HEK293 (cell line): ENCODE measurements at regions not wholly inside any gene's neighbourhood (a gene's known extent, or its start where the extent isn't known, plus 50 kb on each side); places are given as distances from the start of the nearest gene placed in this dataset.

Source experiments
- CTCF ChIA-PET: fragments of 350-600 bp; formaldehyde crosslinking; extraction: SDS; loops from one replicate; lab custom pipeline; 2021; ENCODE audit warnings: antibody characterized with exemption; lab: Yijun Ruan, JAX
- POLR2A ChIA-PET: fragments of 300-600 bp; formaldehyde crosslinking; extraction: SDS; loops from one replicate; lab custom pipeline; 2020; ENCODE audit warnings: antibody characterized with exemption, inconsistent platforms; lab: Yijun Ruan, JAX
- H3K27ac ChIP-seq: fragments of 200-500 bp; sonication (Bioruptor generic); 2 replicates; pipeline ENCODE4 v1.5.1; 2014; ENCODE audit warnings: low read depth, low read length, control low read depth, inconsistent platforms; ENCODE audit errors: extremely low read depth
- H3K36me3 ChIP-seq, 2 experiments: fragments of 200-500 bp in 1 of 2; sonication (Bioruptor generic) in 1 of 2; 1 replicate in 1 of 2; 2 replicates in 1 of 2; pipeline ENCODE4 v1.5.1; 2014 to 2017; ENCODE audit warnings: inconsistent platforms in 2 of 2, low read length in 2 of 2; ENCODE audit not compliant: control insufficient read depth in 2 of 2, insufficient read depth in 1 of 2
- H3K4me1 ChIP-seq: fragments of 200-500 bp; sonication (Bioruptor generic); 2 replicates; pipeline ENCODE4 v1.5.1; 2014; ENCODE audit warnings: mild to moderate bottlenecking, low read length, inconsistent platforms; ENCODE audit not compliant: control insufficient read depth, insufficient read depth
- H3K4me3 ChIP-seq: 2 replicates; pipeline ENCODE4 v1.5.1; 2011; ENCODE audit warnings: low read depth, mild to moderate bottlenecking, control low read depth, low read length, moderate library complexity
- H3K9me3 ChIP-seq: fragments of 200-500 bp; sonication (Bioruptor generic); 2 replicates; pipeline ENCODE4 v1.5.1; 2014; ENCODE audit warnings: low read depth, low read length, inconsistent platforms; ENCODE audit not compliant: control insufficient read depth, insufficient read depth
- PRDM4 ChIP-seq: fragments of 450-650 bp; formaldehyde crosslinking; IDR thresholded peaks from 2 replicates; pipeline ENCODE4 v1.5.1; 2017; ENCODE audit warnings: missing biosample characterization, missing genetic modification characterization
- REST ChIP-seq: fragments of 450-650 bp; formaldehyde crosslinking; IDR thresholded peaks from 2 replicates; pipeline ENCODE4 v1.5.1; 2016; ENCODE audit warnings: missing biosample characterization, missing genetic modification characterization
- TRIM28 ChIP-seq: IDR thresholded peaks from 2 replicates; pipeline ENCODE4 v1.6.1; 2011; ENCODE audit warnings: low read length, control low read depth, borderline replicate concordance
- ZBTB1 ChIP-seq: fragments of 450-650 bp; formaldehyde crosslinking; IDR thresholded peaks from 2 replicates; pipeline ENCODE4 v1.5.1; 2016; ENCODE audit warnings: missing biosample characterization, missing genetic modification characterization
- ZBTB48 ChIP-seq: fragments of 450-650 bp; formaldehyde crosslinking; IDR thresholded peaks from 2 replicates; pipeline ENCODE4 v1.5.1; 2016; ENCODE audit warnings: missing biosample characterization, missing genetic modification characterization
- ZBTB8A ChIP-seq: fragments of 450-650 bp; formaldehyde crosslinking; IDR thresholded peaks from 2 replicates; pipeline ENCODE4 v1.5.1; 2016; ENCODE audit warnings: missing biosample characterization, missing genetic modification characterization
- ZFHX2 ChIP-seq: fragments of 450-650 bp; formaldehyde crosslinking; conservative IDR thresholded peaks from 2 replicates; pipeline ENCODE4 v1.5.1; 2016; ENCODE audit warnings: missing biosample characterization, missing genetic modification characterization
- ZNF121 ChIP-seq: fragments of 450-650 bp; formaldehyde crosslinking; IDR thresholded peaks from 2 replicates; pipeline ENCODE4 v1.5.1; 2016; ENCODE audit warnings: missing biosample characterization, missing genetic modification characterization
- ZNF174 ChIP-seq: fragments of 450-650 bp; formaldehyde crosslinking; IDR thresholded peaks from 2 replicates; pipeline ENCODE4 v1.5.0; 2017; ENCODE audit warnings: missing biosample characterization, mild to moderate bottlenecking, missing genetic modification characterization
- ZNF184 ChIP-seq: fragments of 450-650 bp; IDR thresholded peaks from 2 replicates; pipeline ENCODE4 v1.5.1; 2018; ENCODE audit warnings: missing biosample characterization, mild to moderate bottlenecking, missing genetic modification characterization
- ZNF2 ChIP-seq: fragments of 450-650 bp; formaldehyde crosslinking; IDR thresholded peaks from 2 replicates; pipeline ENCODE4 v1.5.1; 2016; ENCODE audit warnings: missing biosample characterization, missing genetic modification characterization
- ZNF26 ChIP-seq: fragments of 450-650 bp; formaldehyde crosslinking; IDR thresholded peaks from 2 replicates; pipeline ENCODE4 v1.5.1; 2016; ENCODE audit warnings: missing biosample characterization, missing genetic modification characterization
- ZNF292 ChIP-seq: fragments of 450-650 bp; formaldehyde crosslinking; IDR thresholded peaks from 2 replicates; pipeline ENCODE4 v1.5.1; 2016; ENCODE audit warnings: low read depth, missing biosample characterization, missing genetic modification characterization, borderline replicate concordance
- ZNF302 ChIP-seq: fragments of 450-650 bp; formaldehyde crosslinking; IDR thresholded peaks from 2 replicates; pipeline ENCODE4 v1.5.1; 2016; ENCODE audit warnings: missing biosample characterization, missing genetic modification characterization, low read depth
- ZNF404 ChIP-seq: fragments of 450-650 bp; formaldehyde crosslinking; IDR thresholded peaks from 2 replicates; pipeline ENCODE4 v1.5.1; 2017; ENCODE audit warnings: missing biosample characterization, missing genetic modification characterization
- ZNF423 ChIP-seq: fragments of 450-650 bp; formaldehyde crosslinking; IDR thresholded peaks from 2 replicates; pipeline ENCODE4 v1.5.1; 2016; ENCODE audit warnings: missing biosample characterization, missing genetic modification characterization
- ZNF48 ChIP-seq: fragments of 450-650 bp; formaldehyde crosslinking; IDR thresholded peaks from 2 replicates; pipeline ENCODE4 v1.5.1; 2016; ENCODE audit warnings: missing biosample characterization, missing genetic modification characterization
- ZNF513 ChIP-seq: fragments of 450-650 bp; IDR thresholded peaks from 2 replicates; pipeline ENCODE4 v1.5.1; 2018; ENCODE audit warnings: missing biosample characterization, missing genetic modification characterization
- ZNF561 ChIP-seq: fragments of 450-650 bp; IDR thresholded peaks from 2 replicates; pipeline ENCODE4 v1.5.1; 2018; ENCODE audit warnings: missing biosample characterization, missing genetic modification characterization, borderline replicate concordance
- ZNF585B ChIP-seq: fragments of 450-650 bp; formaldehyde crosslinking; IDR thresholded peaks from 2 replicates; pipeline ENCODE4 v1.5.1; 2016; ENCODE audit warnings: missing biosample characterization, missing genetic modification characterization
- ZNF626 ChIP-seq: fragments of 450-650 bp; sonication (Bioruptor Pico); formaldehyde crosslinking; IDR thresholded peaks from 2 replicates; pipeline ENCODE4 v1.5.1; 2018; ENCODE audit warnings: missing biosample characterization, missing genetic modification characterization, inconsistent platforms
- ZNF785 ChIP-seq: fragments of 450-650 bp; formaldehyde crosslinking; IDR thresholded peaks from 2 replicates; pipeline ENCODE4 v1.5.1; 2016; ENCODE audit warnings: missing biosample characterization, missing genetic modification characterization
- ZNF791 ChIP-seq: fragments of 450-650 bp; formaldehyde crosslinking; IDR thresholded peaks from 2 replicates; pipeline ENCODE4 v1.5.1; 2016; ENCODE audit warnings: missing biosample characterization, missing genetic modification characterization
- ZSCAN23 ChIP-seq: fragments of 450-650 bp; formaldehyde crosslinking; IDR thresholded peaks from 2 replicates; pipeline ENCODE4 v1.5.1; 2016; ENCODE audit warnings: missing biosample characterization, missing genetic modification characterization

GRCh38 chr5:158051036-158051435 lies 192.1 kb upstream of the CLINT1 start (continued):
- no peak for TF ChIP-seq PRDM4 (tag by site-specific recombination)

GRCh38 chr5:158050421-158050820 lies 191.5 kb upstream of the CLINT1 start:
- ChIA-PET POLR2A (no interaction called here), CTCF (interaction anchor here (0.6 to 1.2 kb wide), 3 partner anchors 25 to 720 kb away, joined by 3 to 11 read pairs (median 5); no protein-coding TSS in a partner anchor)
- Histone ChIP-seq H3K4me1 (peaks cover 10% of the 10 kb centered on the region), H3K4me3 (no peak overlapping the region), H3K36me3 (no peaks in the 10 kb centered on the region), H3K9me3 (no peaks in the 10 kb centered on the region), H3K27ac (no peak overlapping the region)
- TF ChIP-seq ZNF26 (tag by site-specific recombination), result no peak
- TF ChIP-seq ZBTB48 (tag by site-specific recombination), result no peak
- no peak for TF ChIP-seq ZNF791
- TF ChIP-seq ZNF585B (tag by site-specific recombination), result no peak
- no peak for TF ChIP-seq ZNF561
- no peak for TF ChIP-seq ZNF2 (tag by site-specific recombination)
- TF ChIP-seq ZNF184 (tag by site-specific recombination), result no peak
- TF ChIP-seq ZNF174 (tag by site-specific recombination), result no peak
- TF ChIP-seq ZBTB1 (tag by site-specific recombination), result no peak
- no peak for TF ChIP-seq ZNF292 (tag by site-specific recombination)
- TF ChIP-seq ZNF302, result no peak
- no peak for TF ChIP-seq ZNF423 (tag by site-specific recombination)
- TF ChIP-seq ZNF626 (tag by site-specific recombination), result no peak
- TF ChIP-seq REST (tag by site-specific recombination), result no peak

GRCh38 chr5:158049459-158049858 lies 190.5 kb upstream of the CLINT1 start:
- H3K4me3 ChIP-seq, result no peak overlapping the region
- H3K36me3 ChIP-seq, result no peaks in the 10 kb centered on the region
- H3K27ac ChIP-seq, result no peak overlapping the region
- CTCF ChIA-PET, result interaction anchor here (1.5 kb wide), 1 partner anchor 18 kb away, joined by 4 read pairs; no protein-coding TSS in a partner anchor
- no peaks in the 10 kb centered on the region for H3K9me3 ChIP-seq
- POLR2A ChIA-PET, result interaction anchor here (0.6 kb wide), 1 partner anchor 330 kb away, joined by 3 read pairs; no protein-coding TSS in a partner anchor
- peaks cover 6% of the 10 kb centered on the region for H3K4me1 ChIP-seq
- no peak for TF ChIP-seq ZFHX2
- TF ChIP-seq TRIM28, result no peak
- TF ChIP-seq PRDM4 (tag by site-specific recombination), result no peak
- no peak for TF ChIP-seq ZBTB8A
- TF ChIP-seq ZNF513 (tag by site-specific recombination), result no peak
- no peak for TF ChIP-seq ZNF785 (tag by site-specific recombination)
- no peak for TF ChIP-seq ZNF2 (tag by site-specific recombination)
- no peak for TF ChIP-seq ZNF121 (tag by site-specific recombination)
- TF ChIP-seq ZSCAN23 (tag by site-specific recombination), result no peak
- no peak for TF ChIP-seq ZNF404 (tag by site-specific recombination)
- no peak for TF ChIP-seq ZNF48
- TF ChIP-seq ZBTB48 (tag by site-specific recombination), result no peak
